Kidney epithelial cell (primary cell): ENCODE measurements at regions not wholly inside any gene's neighbourhood (a gene's known extent, or its start where the extent isn't known, plus 50 kb on each side); places are given as distances from the start of the nearest gene placed in this dataset.

ENCODE experiments used
- DNase-seq: peaks from one replicate; pipeline ENCODE4 v3.0.0-alpha.2; 2010; ENCODE audit warnings: low read depth
- H3K27me3 ChIP-seq: 2 replicates; pipeline ENCODE4 v1.6.0; 2011; ENCODE audit warnings: low read length; ENCODE audit not compliant: control insufficient read depth, insufficient read depth
- H3K36me3 ChIP-seq: 2 replicates; pipeline ENCODE4 v1.5.1; 2011; ENCODE audit warnings: low read length; ENCODE audit not compliant: control insufficient read depth, insufficient read depth
- H3K4me3 ChIP-seq: 2 replicates; pipeline ENCODE4 v1.5.1; 2011; ENCODE audit warnings: low read depth, mild to moderate bottlenecking, control low read depth, low read length
- TF ChIP-seq, protein P1 (sequence below): IDR thresholded peaks from 2 replicates; pipeline ENCODE4 v1.5.1; 2011; ENCODE audit warnings: mild to moderate bottlenecking, moderate library complexity, low read length, control low read depth, inconsistent platforms; ENCODE audit not compliant: insufficient read depth, poor library complexity, severe bottlenecking

GRCh38 chrX:86887341-86887740 is 630.3 kb upstream of the KLHL4 start:
- no peak for DNase-seq
- TF ChIP-seq, protein P1, sequence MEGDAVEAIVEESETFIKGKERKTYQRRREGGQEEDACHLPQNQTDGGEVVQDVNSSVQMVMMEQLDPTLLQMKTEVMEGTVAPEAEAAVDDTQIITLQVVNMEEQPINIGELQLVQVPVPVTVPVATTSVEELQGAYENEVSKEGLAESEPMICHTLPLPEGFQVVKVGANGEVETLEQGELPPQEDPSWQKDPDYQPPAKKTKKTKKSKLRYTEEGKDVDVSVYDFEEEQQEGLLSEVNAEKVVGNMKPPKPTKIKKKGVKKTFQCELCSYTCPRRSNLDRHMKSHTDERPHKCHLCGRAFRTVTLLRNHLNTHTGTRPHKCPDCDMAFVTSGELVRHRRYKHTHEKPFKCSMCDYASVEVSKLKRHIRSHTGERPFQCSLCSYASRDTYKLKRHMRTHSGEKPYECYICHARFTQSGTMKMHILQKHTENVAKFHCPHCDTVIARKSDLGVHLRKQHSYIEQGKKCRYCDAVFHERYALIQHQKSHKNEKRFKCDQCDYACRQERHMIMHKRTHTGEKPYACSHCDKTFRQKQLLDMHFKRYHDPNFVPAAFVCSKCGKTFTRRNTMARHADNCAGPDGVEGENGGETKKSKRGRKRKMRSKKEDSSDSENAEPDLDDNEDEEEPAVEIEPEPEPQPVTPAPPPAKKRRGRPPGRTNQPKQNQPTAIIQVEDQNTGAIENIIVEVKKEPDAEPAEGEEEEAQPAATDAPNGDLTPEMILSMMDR: no peak
- no peaks in the 10 kb centered on the region for H3K36me3 ChIP-seq
- H3K27me3 ChIP-seq: no peaks in the 10 kb centered on the region
- H3K4me3 ChIP-seq: no peak overlapping the region

GRCh38 chrX:86910027-86910426 is 607.6 kb upstream of the KLHL4 start:
- DNase-seq: no peak
- Histone ChIP-seq H3K27me3 (no peaks in the 10 kb centered on the region), H3K36me3 (no peaks in the 10 kb centered on the region), H3K4me3 (no peak overlapping the region)
- TF ChIP-seq, protein P1: no peak

DNA sequence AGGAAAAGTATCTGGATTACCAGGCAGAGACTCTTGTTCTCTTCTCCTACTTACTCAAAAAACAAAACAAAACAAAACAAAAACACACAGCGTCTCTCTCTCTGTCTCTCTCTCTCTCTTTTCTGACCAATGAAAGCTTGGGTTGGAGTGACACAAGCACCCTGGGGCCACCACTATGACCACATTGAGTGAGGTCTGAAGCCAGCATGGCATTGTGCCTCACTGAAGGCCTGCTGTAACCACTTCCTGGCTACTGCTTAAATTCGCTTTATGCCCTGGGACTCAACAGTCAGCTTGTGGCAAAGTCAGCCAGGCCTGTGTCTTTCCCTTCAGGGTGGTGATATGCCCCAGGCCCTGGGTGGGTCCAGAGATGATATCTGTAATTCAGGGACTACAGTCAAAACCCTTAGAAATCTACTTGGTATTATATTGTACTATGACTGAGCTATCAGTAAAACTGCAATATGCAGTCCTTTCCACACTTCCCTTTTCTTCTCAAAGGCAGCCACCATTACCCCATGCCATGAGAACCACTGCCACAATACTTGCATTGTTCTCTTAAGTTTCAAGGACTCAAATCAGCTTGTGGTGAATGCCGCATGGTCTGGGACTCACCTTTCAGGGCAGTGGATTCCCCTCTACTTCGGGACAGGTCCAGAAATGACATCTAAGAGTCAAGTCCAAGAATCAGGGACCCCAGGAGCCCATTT is 606.8 kb upstream of the KLHL4 start:
- H3K36me3 ChIP-seq: no peaks in the 10 kb centered on the region
- no peaks in the 10 kb centered on the region for H3K27me3 ChIP-seq
- H3K4me3 ChIP-seq: no peak overlapping the region
- DNase-seq: no peak
- TF ChIP-seq, protein P1: no peak

GRCh38 chrX:86914569-86914968 is 603.0 kb upstream of the KLHL4 start:
- no peak for DNase-seq
- H3K27me3 ChIP-seq: no peaks in the 10 kb centered on the region
- TF ChIP-seq, protein P1: no peak
- no peak overlapping the region for H3K4me3 ChIP-seq
- H3K36me3 ChIP-seq: no peaks in the 10 kb centered on the region

GRCh38 chrX:86917959-86918358 is 599.6 kb upstream of the KLHL4 start:
- no peak overlapping the region for H3K4me3 ChIP-seq
- no peaks in the 10 kb centered on the region for H3K36me3 ChIP-seq
- no peaks in the 10 kb centered on the region for H3K27me3 ChIP-seq
- DNase-seq: no peak
- TF ChIP-seq, protein P1: no peak

- TF ChIP-seq, protein P1: no peak
- no peaks in the 10 kb centered on the region for H3K27me3 ChIP-seq
- H3K4me3 ChIP-seq: no peak overlapping the region
- no peak for DNase-seq
- H3K36me3 ChIP-seq: no peaks in the 10 kb centered on the region
Measured at GRCh38 chrX:86930419-86930818, 587.2 kb upstream of the KLHL4 start.
